ENCODE measurements at regions not wholly inside any gene's neighbourhood (a gene's known extent, or its start where the extent isn't known, plus 50 kb on each side); places are given as distances from the start of the nearest gene placed in this dataset.
A peak's percentile ranks its signal among the peaks of the same experiment; 100 is the strongest.

- intact Hi-C loops (cut with DNase I), result no loop called here
- Histone ChIP-seq H3K27ac (ENCODE audit: low read depth in 2 of 2, low read length in 2 of 2) (no peak overlapping the region), H3K9ac (ENCODE audit: low read length in 3 of 3) (no peak overlapping the region), H3K4me1 (ENCODE audit: control insufficient read depth in 2 of 3, insufficient read depth in 2 of 3, low read depth in 1 of 3, low read length in 3 of 3) (no peaks in the 10 kb centered on the region), H3K4me3 (ENCODE audit: low read length in 3 of 3) (no peak overlapping the region), H3K27me3 (ENCODE audit: control insufficient read depth, insufficient read depth, low read length) (no peaks in the 10 kb centered on the region), H3K36me3 (ENCODE audit: control insufficient read depth in 2 of 3, insufficient read depth in 3 of 3, low read length in 3 of 3) (no peaks in the 10 kb centered on the region), H3K9me3 (ENCODE audit: control insufficient read depth in 2 of 3, insufficient read depth in 1 of 3, low read length in 3 of 3) (peaks cover 0 to 10% (median 0%) of the 10 kb centered on the region in 3 donors)
- no peak for TF ChIP-seq CTCF (IDR thresholded peaks at IDR 0.05; ENCODE audit: borderline replicate concordance, extremely low read depth, insufficient read depth)
- peak in 1 of 5 donors; percentile 37 for DNase-seq
- no peak for FAIRE-seq
Measured at GRCh38 chr19:33894787-33895186, 98.1 kb downstream of the KCTD15 start.

- Histone ChIP-seq H3K36me3 (ENCODE audit: control insufficient read depth in 2 of 3, insufficient read depth in 3 of 3, low read length in 3 of 3) (no peaks in the 10 kb centered on the region), H3K4me1 (ENCODE audit: control insufficient read depth in 2 of 3, insufficient read depth in 2 of 3, low read depth in 1 of 3, low read length in 3 of 3) (no peaks in the 10 kb centered on the region), H3K9me3 (ENCODE audit: control insufficient read depth in 2 of 3, insufficient read depth in 1 of 3, low read length in 3 of 3) (peaks cover 0 to 10% (median 0%) of the 10 kb centered on the region in 3 donors), H3K9ac (ENCODE audit: low read length in 3 of 3) (no peak overlapping the region), H3K27ac (ENCODE audit: low read depth in 2 of 2, low read length in 2 of 2) (no peak overlapping the region), H3K27me3 (ENCODE audit: control insufficient read depth, insufficient read depth, low read length) (no peaks in the 10 kb centered on the region), H3K4me3 (ENCODE audit: low read length in 3 of 3) (no peak overlapping the region)
- intact Hi-C loops (cut with DNase I), result no loop called here
- no peak for TF ChIP-seq CTCF (IDR thresholded peaks at IDR 0.05; ENCODE audit: borderline replicate concordance, extremely low read depth, insufficient read depth)
- no peak for DNase-seq
- no peak for FAIRE-seq
Measured at GRCh38 chr19:33895366-33895765, 98.7 kb downstream of the KCTD15 start.

GRCh38 chr19:33898062-33898677 lies 101.5 kb downstream of the KCTD15 start:
- no peak for FAIRE-seq
- intact Hi-C loops (cut with DNase I), result no loop called here
- no peak for TF ChIP-seq CTCF (IDR thresholded peaks at IDR 0.05; ENCODE audit: borderline replicate concordance, extremely low read depth, insufficient read depth)

GRCh38 chr19:33900817-33901216 lies 104.1 kb downstream of the KCTD15 start:
- no peak overlapping the region for H3K4me3 ChIP-seq (ENCODE audit: low read length in 3 of 3)
- H3K27me3 ChIP-seq (ENCODE audit: control insufficient read depth, insufficient read depth, low read length), result no peaks in the 10 kb centered on the region
- no peak overlapping the region for H3K9ac ChIP-seq (ENCODE audit: low read length in 3 of 3)
- no peak for TF ChIP-seq CTCF (IDR thresholded peaks at IDR 0.05; ENCODE audit: borderline replicate concordance, extremely low read depth, insufficient read depth)
- H3K36me3 ChIP-seq (ENCODE audit: control insufficient read depth in 2 of 3, insufficient read depth in 3 of 3, low read length in 3 of 3), result no peaks in the 10 kb centered on the region
- peaks cover 0 to 10% (median 0%) of the 10 kb centered on the region in 3 donors for H3K9me3 ChIP-seq (ENCODE audit: control insufficient read depth in 2 of 3, insufficient read depth in 1 of 3, low read length in 3 of 3)
- H3K27ac ChIP-seq (ENCODE audit: low read depth in 2 of 2, low read length in 2 of 2), result no peak overlapping the region
- DNase-seq (no peak), FAIRE-seq (no peak)
- peaks cover 0 to 7% (median 2%) of the 10 kb centered on the region in 3 donors for H3K4me1 ChIP-seq (ENCODE audit: control insufficient read depth in 2 of 3, insufficient read depth in 2 of 3, low read depth in 1 of 3, low read length in 3 of 3)
- intact Hi-C loops (cut with DNase I), result no loop called here

More at GRCh38 chr19:33898062-33898677, 101.5 kb downstream of the KCTD15 start:
- no peaks in the 10 kb centered on the region for H3K27me3 ChIP-seq (ENCODE audit: control insufficient read depth, insufficient read depth, low read length)
- H3K4me1 ChIP-seq (ENCODE audit: control insufficient read depth in 2 of 3, insufficient read depth in 2 of 3, low read depth in 1 of 3, low read length in 3 of 3), result no peaks in the 10 kb centered on the region
- H3K36me3 ChIP-seq (ENCODE audit: control insufficient read depth in 2 of 3, insufficient read depth in 3 of 3, low read length in 3 of 3), result no peaks in the 10 kb centered on the region
- no peak for DNase-seq
- H3K9ac ChIP-seq (ENCODE audit: low read length in 3 of 3), result no peak overlapping the region
- no peak overlapping the region for H3K27ac ChIP-seq (ENCODE audit: low read depth in 2 of 2, low read length in 2 of 2)
- peaks cover 0 to 10% (median 0%) of the 10 kb centered on the region in 3 donors for H3K9me3 ChIP-seq (ENCODE audit: control insufficient read depth in 2 of 3, insufficient read depth in 1 of 3, low read length in 3 of 3)
- H3K4me3 ChIP-seq (ENCODE audit: low read length in 3 of 3), result no peak overlapping the region

All from kidney (tissue), 13 donors.